HG02938 (cell line): ENCODE measurements at regions not wholly inside any gene's neighbourhood (a gene's known extent, or its start where the extent isn't known, plus 50 kb on each side); places are given as distances from the start of the nearest gene placed in this dataset.
A peak's percentile ranks its signal among the peaks of the same experiment; 100 is the strongest.
"Not testable (repeated sequence)": the region's sequence is repeated elsewhere in the genome, so short reads cannot be mapped to it uniquely, and the experiment has no call there.

Source experiments
- ATAC-seq: cut with Tn5 transposase; IDR thresholded peaks from one replicate; pipeline ENCODE4 v1.9.1; 2021; ENCODE audit warnings: mild to moderate bottlenecking, moderate library complexity; ENCODE audit not compliant: unreplicated experiment

GRCh38 chr3:182124187-182124586 is 412.5 kb downstream of the SOX2 start:
- no peak for ATAC-seq

- ATAC-seq = no peak
Observed at GRCh38 chr3:182124716-182125115, 413.0 kb downstream of the SOX2 start.

- no peak for ATAC-seq
Observed at GRCh38 chr3:182129740-182130139, 418.0 kb downstream of the SOX2 start.

DNA sequence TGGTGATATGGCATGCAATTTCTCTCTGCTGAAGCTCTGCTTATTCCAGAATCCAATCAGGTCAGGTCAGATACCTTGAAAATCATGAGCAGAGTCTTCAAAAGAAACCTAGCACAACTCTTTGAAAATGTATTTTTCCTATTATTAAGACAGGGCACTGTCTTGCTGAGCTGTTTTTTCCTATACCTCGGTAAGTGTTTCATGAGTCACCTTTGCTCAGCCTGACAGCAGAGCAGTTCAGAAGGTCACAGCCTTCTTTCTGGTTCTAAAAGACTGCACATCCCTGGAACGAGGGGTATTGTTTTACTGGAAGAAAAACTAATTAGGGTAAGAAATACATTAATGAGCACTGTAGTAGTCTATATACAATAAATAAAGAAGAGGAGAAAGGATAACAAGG is 422.0 kb downstream of the SOX2 start:
- no peak for ATAC-seq

DNA sequence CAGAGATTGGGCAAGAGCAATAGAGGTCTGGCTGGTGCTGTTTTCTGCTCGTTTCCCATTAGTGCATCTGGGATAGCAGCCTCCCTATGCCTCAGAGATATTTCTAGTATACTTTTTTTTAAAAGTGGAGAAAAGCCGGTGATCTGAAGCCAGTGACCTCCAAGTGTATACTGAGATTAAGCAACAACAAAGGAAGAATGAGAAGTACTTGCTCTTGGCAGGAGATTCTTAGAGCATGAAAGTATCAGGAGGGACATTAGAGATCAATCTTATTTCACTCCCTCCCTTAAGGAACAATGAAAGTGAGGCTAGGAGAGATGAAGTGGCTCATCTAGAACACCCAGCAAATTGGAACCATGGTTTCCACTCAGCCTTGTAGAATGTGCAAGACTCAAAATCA is 423.3 kb downstream of the SOX2 start:
- no peak for ATAC-seq

GRCh38 chr3:182136008-182136910 is 424.5 kb downstream of the SOX2 start:
- ATAC-seq = no peak

GRCh38 chr3:182138393-182138792 is 426.7 kb downstream of the SOX2 start:
- ATAC-seq = no peak

- ATAC-seq = no peak
Observed at GRCh38 chr3:182139627-182140357, 428.1 kb downstream of the SOX2 start.

DNA sequence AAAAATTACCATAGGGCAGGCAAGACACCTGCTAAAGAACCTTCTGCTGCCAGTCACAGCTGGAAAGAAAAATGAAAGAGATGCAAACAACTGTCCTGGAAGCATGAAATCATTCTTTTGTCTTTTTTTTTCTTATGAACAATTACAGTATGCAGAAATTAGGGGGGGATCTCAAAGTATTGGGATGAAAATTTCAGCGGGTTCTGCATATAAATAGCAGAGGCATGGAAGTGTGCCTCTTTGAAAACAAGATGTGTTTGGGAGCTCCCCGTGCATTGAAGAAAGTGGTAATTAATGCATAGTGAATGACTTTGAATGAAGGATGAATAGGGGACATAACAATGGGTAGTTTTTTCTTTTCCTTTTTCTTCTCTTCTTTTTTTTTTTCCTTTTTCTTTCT is 431.2 kb downstream of the SOX2 start:
- no peak for ATAC-seq

DNA sequence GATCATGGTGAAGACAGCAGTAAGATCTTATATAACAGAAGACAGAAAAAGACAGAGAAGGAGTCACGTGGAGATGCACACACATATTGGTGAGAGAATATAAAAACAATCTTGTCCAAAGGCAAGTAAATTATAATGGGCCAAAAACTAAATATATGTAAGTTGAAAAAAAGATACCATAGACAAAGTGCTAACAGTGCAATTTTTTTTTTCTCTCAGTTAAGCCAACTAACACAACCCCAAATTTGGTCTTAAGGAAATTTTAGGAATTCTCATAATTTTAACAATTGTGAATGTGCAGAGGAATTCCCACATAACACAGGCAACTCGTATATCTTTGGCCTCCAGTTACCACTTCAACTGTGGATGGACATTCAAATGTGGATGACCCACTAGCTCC is 432.2 kb downstream of the SOX2 start:
- no peak for ATAC-seq

DNA sequence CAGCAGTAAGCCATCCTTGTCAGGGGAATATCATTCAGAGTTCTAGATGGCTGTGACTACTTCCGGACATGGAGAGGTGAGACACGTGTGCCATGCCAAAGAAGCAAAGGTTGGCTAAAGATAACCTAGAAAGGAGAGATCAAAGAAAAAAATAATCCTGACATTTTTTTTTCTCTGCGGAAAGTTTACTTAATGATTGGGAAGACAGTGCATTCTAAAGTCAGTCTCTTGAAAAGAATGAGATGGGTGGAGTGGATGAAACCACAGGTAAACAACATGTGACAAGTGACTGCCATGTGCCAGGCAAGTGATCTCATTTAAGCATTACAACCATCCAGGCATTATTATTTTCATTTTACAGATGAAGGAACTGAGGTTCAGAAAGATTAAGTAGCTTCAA is 436.6 kb downstream of the SOX2 start:
- no peak for ATAC-seq

DNA sequence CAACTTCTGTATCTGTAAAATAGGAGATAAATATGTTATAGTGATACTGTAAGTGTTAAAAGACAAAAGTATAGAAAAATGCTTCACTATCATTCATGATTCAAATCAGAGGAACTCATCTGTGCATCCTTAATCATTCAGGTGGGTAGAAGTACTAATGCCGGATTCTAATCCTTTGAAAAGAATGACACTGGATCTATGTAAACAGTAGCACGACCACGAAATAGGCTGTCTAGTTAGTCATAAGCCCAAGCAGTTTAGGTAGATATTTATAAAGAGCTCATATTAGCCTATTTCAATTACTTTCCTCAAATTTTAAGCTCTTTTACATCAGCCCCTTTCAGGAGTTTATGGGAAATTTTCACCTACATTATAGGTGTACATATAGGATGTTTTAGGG is 437.9 kb downstream of the SOX2 start:
- no peak for ATAC-seq

GRCh38 chr3:182156326-182156725 is 444.6 kb downstream of the SOX2 start:
- ATAC-seq = not testable (repeated sequence)

DNA sequence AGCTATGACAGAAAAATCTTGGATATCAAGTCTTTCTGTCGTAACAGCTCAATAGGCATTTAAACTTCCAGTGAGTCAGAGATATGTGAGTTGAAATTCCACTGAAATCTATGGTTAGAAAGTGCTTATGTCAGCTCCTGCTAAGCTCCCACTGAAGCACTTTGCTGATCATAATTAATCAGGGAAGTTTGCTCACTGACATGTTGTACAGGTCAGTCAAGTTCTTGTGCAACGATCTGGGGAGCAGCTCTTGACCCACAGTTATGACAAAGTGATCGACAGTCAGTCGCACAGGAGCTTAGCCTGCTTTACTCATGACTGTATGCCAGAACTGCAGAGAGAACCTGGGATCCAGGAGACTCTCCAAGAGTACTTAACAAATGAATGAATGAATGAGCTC is 453.5 kb downstream of the SOX2 start:
- no peak for ATAC-seq

DNA sequence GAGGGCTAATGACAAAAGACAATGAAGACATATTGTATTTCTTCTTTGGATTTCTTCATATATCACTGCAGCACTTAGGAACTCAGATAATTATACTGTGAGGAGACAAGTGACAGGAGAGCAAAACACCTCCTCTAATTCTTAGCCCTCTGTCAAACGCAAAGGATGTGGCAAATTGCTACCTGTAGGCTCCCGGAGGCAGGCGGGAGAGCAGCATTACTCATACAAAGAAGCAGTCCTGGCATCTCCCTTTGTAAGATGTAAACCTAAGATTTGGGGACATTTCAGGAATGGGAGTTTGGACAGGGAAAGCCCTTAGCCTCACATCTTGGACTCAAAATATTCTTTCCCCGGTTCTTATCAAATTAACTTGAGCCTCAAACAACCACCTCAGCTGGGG is 460.8 kb downstream of the SOX2 start:
- no peak for ATAC-seq

DNA sequence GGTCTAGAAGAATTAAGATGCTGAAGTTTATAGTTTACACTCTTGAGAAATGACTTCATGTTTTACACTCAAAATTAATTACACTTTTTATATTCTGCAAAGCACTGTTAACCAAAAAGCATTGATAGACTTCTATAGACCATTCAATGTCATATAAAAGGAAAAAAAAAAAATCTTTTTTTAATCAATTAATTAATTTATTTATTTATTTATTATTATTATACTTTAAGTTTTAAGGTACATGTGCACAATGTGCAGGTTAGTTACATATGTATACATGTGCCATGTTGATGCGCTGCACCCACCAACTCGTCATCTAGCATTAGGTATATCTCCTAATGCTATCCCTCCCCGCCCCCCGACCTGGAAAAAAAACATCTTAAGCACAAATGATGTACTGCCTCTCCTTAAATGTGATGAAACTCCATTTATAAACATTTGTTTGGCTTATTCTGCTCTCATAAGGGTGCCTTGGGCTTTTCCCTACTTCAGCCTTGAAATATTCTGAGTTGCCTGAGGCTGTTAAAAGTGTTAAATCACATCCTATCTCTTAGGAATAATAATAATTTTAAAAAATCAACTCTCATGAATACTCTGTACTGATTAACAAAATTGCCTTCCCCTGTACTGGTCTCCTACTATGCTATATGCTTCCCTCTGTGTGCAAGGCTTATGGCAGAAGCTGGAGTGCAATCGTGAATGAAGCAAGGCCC is 466.9 kb downstream of the SOX2 start:
- ATAC-seq = no peak

GRCh38 chr3:182179631-182180030 is 467.9 kb downstream of the SOX2 start:
- no peak for ATAC-seq

GRCh38 chr3:182180654-182181385 is 469.1 kb downstream of the SOX2 start:
- ATAC-seq = no peak

DNA sequence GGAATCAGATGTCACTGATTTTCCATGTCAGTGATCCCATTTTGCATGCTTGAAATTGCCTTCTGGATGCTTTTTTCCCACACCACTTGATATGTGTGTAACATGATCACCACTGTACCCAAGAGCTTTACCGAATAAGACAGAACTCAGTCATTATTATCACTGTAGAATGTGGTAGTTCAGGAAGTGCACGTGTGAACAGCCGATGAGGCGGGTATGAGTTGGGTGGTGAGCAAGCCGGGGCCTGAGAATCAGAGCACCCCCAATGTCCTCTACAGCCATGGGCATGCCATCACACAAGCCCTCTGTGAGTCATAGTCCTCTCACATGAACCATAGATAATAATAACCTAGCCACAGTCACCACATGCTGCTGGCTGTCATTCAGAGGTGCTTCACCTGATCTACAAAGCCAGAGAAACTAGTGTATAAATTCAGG is 470.8 kb downstream of the SOX2 start:
- ATAC-seq = peak; percentile 66

DNA sequence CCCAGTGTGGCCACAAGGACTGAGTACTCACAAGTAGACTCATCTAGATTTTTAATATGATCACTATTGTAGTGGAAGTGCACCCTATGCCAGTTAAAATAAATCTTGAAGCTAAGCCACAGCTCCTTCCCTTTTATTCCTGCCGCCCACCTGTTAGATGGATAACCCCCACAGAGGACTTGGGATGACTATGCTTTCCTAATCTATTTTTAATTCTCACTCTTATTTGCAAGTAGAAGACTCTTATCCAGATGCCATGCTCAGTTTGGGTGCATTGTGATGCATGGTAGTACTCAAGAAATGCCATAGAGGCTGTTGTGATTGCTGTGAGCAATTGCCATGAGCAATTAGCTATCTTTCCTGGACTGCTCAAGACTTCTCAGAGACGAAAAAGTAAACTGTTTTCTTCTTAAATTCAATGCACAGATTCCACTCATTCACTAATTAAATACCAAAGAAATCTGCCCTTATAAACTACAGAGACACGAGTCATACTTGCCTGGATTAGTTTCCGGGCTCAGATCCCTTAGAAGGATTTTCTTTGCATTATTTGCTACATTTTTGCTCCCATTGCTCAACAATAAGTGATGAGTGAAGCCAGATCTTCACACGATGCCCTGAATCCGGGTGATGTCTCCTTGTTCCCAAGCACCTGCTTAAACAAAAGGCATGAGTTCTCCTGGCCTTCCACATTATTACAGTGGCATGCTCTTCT is 472.1 kb downstream of the SOX2 start:
- no peak for ATAC-seq
